ENCODE measurements at regions not wholly inside any gene's neighbourhood (a gene's known extent, or its start where the extent isn't known, plus 50 kb on each side); places are given as distances from the start of the nearest gene placed in this dataset.

GRCh38 chr14:42628602-42629001 lies 1021.9 kb downstream of the LRFN5 start:
- Mint-ChIP-seq H3K9me3 (ENCODE audit: low read depth) (peaks cover 2% of the 10 kb centered on the region), H3K27me3 (ENCODE audit: low read depth) (peaks cover under 1% of the 10 kb centered on the region), H3K36me3 (ENCODE audit: low read depth) (no peaks in the 10 kb centered on the region), H3K4me1 (ENCODE audit: low read depth) (no peaks in the 10 kb centered on the region), H3K27ac (ENCODE audit: unreplicated experiment) (no peak overlapping the region), H3K4me3 (ENCODE audit: unreplicated experiment) (no peak overlapping the region)
- DNase-seq (ENCODE audit: low spot score): no peak
- TF ChIP-seq CTCF (IDR thresholded peaks at IDR 0.05): no peak

GRCh38 chr14:42626986-42627385 lies 1020.3 kb downstream of the LRFN5 start:
- Mint-ChIP-seq H3K36me3 (ENCODE audit: low read depth) (no peaks in the 10 kb centered on the region), H3K4me1 (ENCODE audit: low read depth) (no peaks in the 10 kb centered on the region), H3K27ac (ENCODE audit: unreplicated experiment) (no peak overlapping the region), H3K9me3 (ENCODE audit: low read depth) (no peaks in the 10 kb centered on the region), H3K4me3 (ENCODE audit: unreplicated experiment) (no peak overlapping the region), H3K27me3 (ENCODE audit: low read depth) (no peaks in the 10 kb centered on the region)
- no peak for DNase-seq (ENCODE audit: low spot score)
- TF ChIP-seq CTCF (IDR thresholded peaks at IDR 0.05): no peak

DNA sequence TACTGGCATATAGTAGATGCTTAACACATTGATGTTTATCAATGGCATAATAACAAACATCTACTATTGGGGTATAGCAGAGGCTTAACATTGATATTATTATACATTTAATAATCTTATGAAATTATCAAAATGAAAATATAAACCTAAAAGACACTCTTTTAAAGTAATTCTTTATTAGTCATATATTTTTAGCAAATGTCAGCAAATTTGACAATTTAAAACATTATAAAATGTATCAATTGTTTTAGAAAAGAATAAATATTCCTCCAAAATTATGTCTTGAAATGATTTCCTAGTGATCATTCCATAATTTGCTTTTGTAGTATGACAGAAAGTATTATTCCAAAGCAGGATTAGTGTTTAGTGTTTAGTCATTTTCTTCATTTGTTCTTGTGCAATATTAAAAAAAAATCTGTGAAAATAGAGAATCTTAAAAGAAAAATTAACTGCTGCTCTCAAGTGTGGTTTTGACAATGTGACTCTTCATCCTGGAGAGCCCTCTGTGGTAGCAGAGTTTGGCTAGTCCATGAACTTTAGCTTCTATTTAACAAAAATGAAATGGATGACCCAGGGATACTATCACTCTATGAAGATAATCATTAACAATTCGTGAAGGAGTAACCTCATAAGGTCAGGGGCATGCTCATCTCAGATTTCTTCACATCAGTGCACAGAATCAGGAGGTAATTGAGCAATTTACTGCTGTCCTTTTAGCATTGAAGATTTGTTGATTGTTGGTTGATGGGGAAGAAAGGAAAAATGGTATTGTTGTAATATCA lies 1018.5 kb downstream of the LRFN5 start:
- DNase-seq (ENCODE audit: low spot score): no peak
- Mint-ChIP-seq H3K27me3 (ENCODE audit: low read depth) (no peaks in the 10 kb centered on the region), H3K36me3 (ENCODE audit: low read depth) (no peaks in the 10 kb centered on the region), H3K4me1 (ENCODE audit: low read depth) (no peaks in the 10 kb centered on the region), H3K9me3 (ENCODE audit: low read depth) (no peaks in the 10 kb centered on the region), H3K27ac (ENCODE audit: unreplicated experiment) (no peak overlapping the region), H3K4me3 (ENCODE audit: unreplicated experiment) (no peak overlapping the region)
- TF ChIP-seq CTCF (IDR thresholded peaks at IDR 0.05): no peak

DNA sequence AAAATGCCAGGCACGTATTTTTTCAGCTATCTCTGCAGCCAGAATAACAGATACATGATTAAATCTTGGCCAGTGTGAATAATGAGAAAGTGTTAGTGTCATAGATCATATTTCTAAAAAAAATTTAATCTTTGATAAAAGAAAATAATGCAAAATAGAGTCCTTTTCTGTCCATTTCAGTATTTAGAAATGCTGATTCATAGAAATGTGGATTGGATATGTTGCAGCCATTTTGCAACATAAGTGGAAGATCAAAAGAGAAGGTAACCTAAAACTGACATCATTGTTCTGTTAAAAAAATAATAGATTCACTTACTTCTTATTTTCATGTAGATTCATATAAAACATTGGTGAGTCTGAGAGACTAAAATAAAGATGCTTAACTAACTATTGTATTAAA lies 1010.3 kb downstream of the LRFN5 start:
- H3K27me3 Mint-ChIP-seq (ENCODE audit: low read depth): peaks cover 2% of the 10 kb centered on the region
- H3K4me3 Mint-ChIP-seq (ENCODE audit: unreplicated experiment): no peak overlapping the region
- H3K27ac Mint-ChIP-seq (ENCODE audit: unreplicated experiment): no peak overlapping the region
- peaks cover 3% of the 10 kb centered on the region for H3K9me3 Mint-ChIP-seq (ENCODE audit: low read depth)
- no peaks in the 10 kb centered on the region for H3K4me1 Mint-ChIP-seq (ENCODE audit: low read depth)
- DNase-seq (ENCODE audit: low spot score): no peak
- no peak for TF ChIP-seq CTCF (IDR thresholded peaks at IDR 0.05)
- H3K36me3 Mint-ChIP-seq (ENCODE audit: low read depth): no peaks in the 10 kb centered on the region

DNA sequence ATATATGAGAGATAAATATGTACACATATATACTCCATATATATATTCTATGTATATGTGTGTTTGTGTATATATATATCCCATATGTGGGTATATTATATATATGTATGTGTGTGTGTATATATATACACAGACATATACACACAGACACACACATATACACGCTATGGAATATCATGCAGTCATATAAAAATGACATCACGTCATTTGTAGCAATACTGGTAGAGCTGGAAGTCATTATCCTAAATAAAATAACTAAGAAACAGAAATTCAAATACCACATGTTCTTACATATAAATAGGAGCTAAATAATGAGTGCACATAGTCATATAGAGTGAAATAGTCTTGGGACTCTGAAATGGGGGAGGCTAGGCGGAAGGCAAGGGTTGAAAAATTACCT lies 1000.2 kb downstream of the LRFN5 start:
- Mint-ChIP-seq H3K27me3 (ENCODE audit: low read depth) (no peaks in the 10 kb centered on the region), H3K4me3 (ENCODE audit: unreplicated experiment) (no peak overlapping the region), H3K4me1 (ENCODE audit: low read depth) (no peaks in the 10 kb centered on the region), H3K36me3 (ENCODE audit: low read depth) (no peaks in the 10 kb centered on the region), H3K9me3 (ENCODE audit: low read depth) (no peaks in the 10 kb centered on the region), H3K27ac (ENCODE audit: unreplicated experiment) (no peak overlapping the region)
- TF ChIP-seq CTCF (IDR thresholded peaks at IDR 0.05): no peak
- no peak for DNase-seq (ENCODE audit: low spot score)

Measured in chondrocyte (in vitro differentiated cells).